Panc1 (cell line): ENCODE measurements at regions not wholly inside any gene's neighbourhood (a gene's known extent, or its start where the extent isn't known, plus 50 kb on each side); places are given as distances from the start of the nearest gene placed in this dataset.

ENCODE experiments used
- ATAC-seq: fragments of 200-7000 bp; cut with Tn5 transposase; 2 replicates; pipeline ENCODE4 v1.9.1; 2020; ENCODE audit warnings: mild to moderate bottlenecking, moderate library complexity
- BruUV-seq: library from RNA; stranded (reverse); fragments of 400-500 nt; replicated peaks from 2 replicates; lab custom pipeline; 2021; lab: Mats Ljungman, UMichigan
- CTCF ChIA-PET: fragments of 300-600 bp; sonication (Branson Sonifier 250); formaldehyde crosslinking; loops from one replicate; lab custom pipeline; 2022; ENCODE audit warnings: antibody characterized with exemption; lab: Charles Lee
- POLR2A ChIA-PET: fragments of 300-600 bp; sonication (Branson Sonifier 250); formaldehyde crosslinking; loops from one replicate; lab custom pipeline; 2022; ENCODE audit warnings: antibody characterized with exemption; lab: Charles Lee
- DNase-seq: peaks from one replicate; pipeline ENCODE4 v3.0.0-alpha.2; 2010; ENCODE audit warnings: low read depth, low spot score
- H3K27ac ChIP-seq: 2 replicates; pipeline ENCODE4 v1.5.1; 2011; ENCODE audit warnings: mild to moderate bottlenecking, low read length, inconsistent platforms
- H3K27me3 ChIP-seq: fragments of 200-500 bp; sonication (Bioruptor generic); 2 replicates; pipeline ENCODE4 v1.6.0; 2014; ENCODE audit warnings: low read length, inconsistent platforms; ENCODE audit not compliant: control insufficient read depth, insufficient read depth
- H3K36me3 ChIP-seq: fragments of 200-500 bp; sonication (Bioruptor generic); 2 replicates; pipeline ENCODE4 v1.5.1; 2014; ENCODE audit warnings: inconsistent platforms, mild to moderate bottlenecking, low read length, moderate library complexity; ENCODE audit not compliant: control insufficient read depth, insufficient read depth
- H3K4me1 ChIP-seq: 2 replicates; pipeline ENCODE4 v1.5.1; 2011; ENCODE audit warnings: inconsistent platforms, mild to moderate bottlenecking, low read length, moderate library complexity; ENCODE audit not compliant: control insufficient read depth, insufficient read depth
- H3K4me3 ChIP-seq, 2 experiments: 2 replicates each; pipeline ENCODE4 v1.5.1; 2011 to 2012; ENCODE audit warnings: low read depth in 2 of 2, low read length in 2 of 2, mild to moderate bottlenecking in 2 of 2, inconsistent platforms in 1 of 2, moderate library complexity in 1 of 2
- H3K9me3 ChIP-seq: fragments of 200-500 bp; sonication (Bioruptor generic); 2 replicates; pipeline ENCODE4 v1.5.1; 2014; ENCODE audit warnings: low read depth, mild to moderate bottlenecking, inconsistent platforms, low read length, moderate library complexity; ENCODE audit not compliant: control insufficient read depth, insufficient read depth
- CTCF ChIP-seq: fragments of 450-650 bp; IDR thresholded peaks from 2 replicates; pipeline ENCODE4 v1.5.1; 2017; ENCODE audit warnings: mild to moderate bottlenecking
- POLR2AphosphoS5 ChIP-seq: IDR thresholded peaks from 2 replicates; pipeline ENCODE4 v1.6.1; 2012; ENCODE audit warnings: mild to moderate bottlenecking, low read depth, low read length, moderate library complexity
- REST ChIP-seq, 2 experiments: IDR thresholded peaks; 2 replicates each; pipeline ENCODE4 v1.6.1; 2011 to 2012; ENCODE audit warnings: low read depth in 2 of 2, control low read depth in 1 of 2, low read length in 1 of 2, mild to moderate bottlenecking in 1 of 2, moderate library complexity in 1 of 2; ENCODE audit not compliant: insufficient read depth in 1 of 2
- SIN3A ChIP-seq: IDR thresholded peaks from 2 replicates; pipeline ENCODE4 v1.6.1; 2012; ENCODE audit warnings: low read depth, mild to moderate bottlenecking, low read length, moderate library complexity, borderline replicate concordance; ENCODE audit not compliant: insufficient read depth
- TCF7L2 ChIP-seq: IDR thresholded peaks from 2 replicates; pipeline ENCODE4 v1.6.1; 2011; ENCODE audit warnings: mild to moderate bottlenecking, low read depth, low read length, inconsistent platforms
- in situ Hi-C: cut with HindIII; loops from 2 replicates; pipeline ENCODE4 v1.10.0; 2016; ENCODE audit warnings: low sequenced_read_pairs, low pct_unique_long_range_greater_than_20kb
- intact Hi-C: fragments of 100-400 bp; cut with micrococcal nuclease; formaldehyde crosslinking; loops from one replicate; pipeline ENCODE4 v1.10.0; 2022; ENCODE audit not compliant: unreplicated experiment

DNA sequence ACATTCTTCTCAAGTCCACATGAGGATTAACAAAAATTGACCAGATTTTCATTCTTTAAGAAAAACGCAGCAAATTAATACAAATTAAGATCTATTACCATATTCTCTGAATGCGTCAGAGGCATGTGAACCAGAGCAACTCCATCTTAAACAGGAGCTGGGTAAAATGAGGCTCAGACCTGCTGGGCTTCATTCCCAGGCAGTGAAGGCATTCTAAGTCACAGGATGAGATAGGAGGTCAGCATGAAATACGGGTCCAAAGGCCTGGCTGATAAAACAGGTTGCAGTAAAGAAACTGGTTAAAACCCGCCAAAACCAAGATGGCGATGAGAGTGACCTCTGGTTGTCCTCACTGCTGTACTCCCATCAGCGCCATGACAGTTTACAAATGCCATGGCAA is 217.6 kb downstream of the RDH14 start:
- in situ Hi-C loops (no loop called here), intact Hi-C loops (no loop called here)
- no peak for TF ChIP-seq POLR2AphosphoS5
- no peak for TF ChIP-seq CTCF
- TF ChIP-seq TCF7L2: no peak
- TF ChIP-seq SIN3A: no peak
- no peak for TF ChIP-seq REST (IDR thresholded peaks at IDR 0.05; ENCODE audit: insufficient read depth in 1 of 2, low read depth in 2 of 2, low read length in 1 of 2)
- BruUV-seq: no TSS peak
- ChIA-PET CTCF (no interaction called here), POLR2A (no interaction called here)
- Histone ChIP-seq H3K27ac (no peak overlapping the region), H3K4me3 (no peak overlapping the region), H3K4me1 (no peaks in the 10 kb centered on the region), H3K27me3 (no peaks in the 10 kb centered on the region), H3K9me3 (no peaks in the 10 kb centered on the region), H3K36me3 (no peaks in the 10 kb centered on the region)
- no peak for ATAC-seq
- DNase-seq: no peak

- H3K27ac ChIP-seq: no peak overlapping the region
- H3K4me3 ChIP-seq: no peak overlapping the region
- DNase-seq: no peak
- in situ Hi-C loops: no loop called here
- TF ChIP-seq REST (IDR thresholded peaks at IDR 0.05; ENCODE audit: insufficient read depth in 1 of 2, low read depth in 2 of 2, low read length in 1 of 2): no peak
- no peak for TF ChIP-seq SIN3A
- no peak for TF ChIP-seq CTCF
- TF ChIP-seq POLR2AphosphoS5: no peak
- no peak for TF ChIP-seq TCF7L2
- BruUV-seq: no TSS peak
- H3K27me3 ChIP-seq: no peaks in the 10 kb centered on the region
- H3K9me3 ChIP-seq: no peaks in the 10 kb centered on the region
- intact Hi-C loops: no loop called here
- no peaks in the 10 kb centered on the region for H3K4me1 ChIP-seq
- no peaks in the 10 kb centered on the region for H3K36me3 ChIP-seq
- ATAC-seq: no peak
- ChIA-PET POLR2A (no interaction called here), CTCF (no interaction called here)
These were observed 221.1 kb downstream of the RDH14 start for GRCh38 chr2:18339326-18339725.
